H1 (cell line): ENCODE measurements at regions not wholly inside any gene's neighbourhood (a gene's known extent, or its start where the extent isn't known, plus 50 kb on each side); places are given as distances from the start of the nearest gene placed in this dataset.

ENCODE experiments used
- CBX5 ChIP-seq: fragments of 300-800, 300-1000 bp; sonication (generic); IDR thresholded peaks from 2 replicates; pipeline ENCODE4 v1.7.1; 2016; ENCODE audit warnings: antibody characterized with exemption, low read length, low read depth
- CHD1 ChIP-seq: IDR thresholded peaks from 2 replicates; pipeline ENCODE4 v1.6.1; 2012; ENCODE audit warnings: low read depth, low read length, improper control_type of control experiment
- CHD7 ChIP-seq: fragments of 300-600 bp; sonication (generic); IDR thresholded peaks from 2 replicates; pipeline ENCODE4 v1.7.1; 2012; ENCODE audit warnings: low read length, moderate library complexity, mild to moderate bottlenecking, inconsistent platforms; ENCODE audit not compliant: insufficient replicate concordance
- EP300 ChIP-seq, 2 experiments: IDR thresholded peaks; 1 replicate in 1 of 2; 2 replicates in 1 of 2; pipeline ENCODE4 v1.6.1; 2011 to 2012; ENCODE audit warnings: low read depth in 2 of 2, low read length in 2 of 2, mild to moderate bottlenecking in 2 of 2, borderline replicate concordance in 1 of 2, inconsistent platforms in 1 of 2, moderate library complexity in 1 of 2
- EZH2 ChIP-seq: fragments of 200-600 bp; sonication (generic); IDR thresholded peaks from 2 replicates; pipeline ENCODE4 v1.7.1; 2012; ENCODE audit warnings: low read depth, mild to moderate bottlenecking, moderate library complexity, low read length, inconsistent platforms; ENCODE audit not compliant: severe bottlenecking
- KDM4A ChIP-seq: IDR thresholded peaks from one replicate; pipeline ENCODE4 v1.7.1; 2012; ENCODE audit warnings: low read depth, mild to moderate bottlenecking, moderate library complexity, low read length, inconsistent platforms; ENCODE audit not compliant: severe bottlenecking
- KDM5A ChIP-seq: fragments of 200-600 bp; IDR thresholded peaks from 2 replicates; pipeline ENCODE4 v1.7.1; 2012; ENCODE audit warnings: mild to moderate bottlenecking, low read length, inconsistent platforms, mixed read lengths
- POU5F1 ChIP-seq: IDR thresholded peaks from 2 replicates; pipeline ENCODE4 v1.6.1; 2011; ENCODE audit warnings: low read depth, mild to moderate bottlenecking, low read length, moderate library complexity

GRCh38 chrX:20639115-20639514, 372.4 kb upstream of the RPS6KA3 start (continued):
- TF ChIP-seq CHD7: no peak
- no peak for TF ChIP-seq EP300 (IDR thresholded peaks at IDR 0.05; ENCODE audit: borderline replicate concordance in 1 of 2, low read depth in 2 of 2, low read length in 2 of 2)
- TF ChIP-seq KDM5A: no peak
- no peak for TF ChIP-seq POU5F1
- TF ChIP-seq KDM4A: no peak
- no peak for TF ChIP-seq CBX5
- no peak for TF ChIP-seq CHD1
- TF ChIP-seq EZH2: no peak
- TF ChIP-seq, all 59 proteins: peak for 0
